Erythroblast (primary cell): ENCODE measurements at regions not wholly inside any gene's neighbourhood (a gene's known extent, or its start where the extent isn't known, plus 50 kb on each side); places are given as distances from the start of the nearest gene placed in this dataset.

Experiments
- DNase-seq, 2 experiments: peaks; one replicate each; lab custom pipeline; 2025; lab: John Stamatoyannopoulos, UW
- GATA1 ChIP-seq: IDR thresholded peaks from 2 replicates; pipeline ENCODE4 v1.6.1; 2011; ENCODE audit warnings: low read depth, mild to moderate bottlenecking, control low read depth, low read length, moderate library complexity
- POLR2A ChIP-seq: IDR thresholded peaks from 2 replicates; pipeline ENCODE4 v1.6.1; 2011; ENCODE audit warnings: mild to moderate bottlenecking, low read length

DNA sequence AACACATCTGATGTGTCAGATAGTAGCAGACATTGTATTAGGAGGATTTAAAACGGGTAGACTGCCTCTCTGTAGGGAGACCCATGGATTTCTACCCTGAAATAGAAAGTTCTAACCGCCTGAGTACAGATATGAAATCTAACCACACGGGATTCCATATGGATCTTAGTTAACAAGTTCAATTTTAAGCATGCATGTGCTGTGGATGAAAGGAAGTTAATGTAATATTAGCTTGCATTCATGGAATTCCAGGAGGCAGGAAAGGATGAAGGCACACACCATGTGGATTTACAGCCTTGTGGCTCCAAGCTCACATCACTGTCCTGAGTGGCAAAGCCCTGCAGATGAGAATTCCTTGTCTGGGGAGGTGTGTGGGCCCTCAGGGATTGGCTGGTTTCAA, 120.6 kb upstream of the IRS2 start:
- DNase-seq, result no peak
- TF ChIP-seq GATA1 (no peak), POLR2A (no peak)

DNA sequence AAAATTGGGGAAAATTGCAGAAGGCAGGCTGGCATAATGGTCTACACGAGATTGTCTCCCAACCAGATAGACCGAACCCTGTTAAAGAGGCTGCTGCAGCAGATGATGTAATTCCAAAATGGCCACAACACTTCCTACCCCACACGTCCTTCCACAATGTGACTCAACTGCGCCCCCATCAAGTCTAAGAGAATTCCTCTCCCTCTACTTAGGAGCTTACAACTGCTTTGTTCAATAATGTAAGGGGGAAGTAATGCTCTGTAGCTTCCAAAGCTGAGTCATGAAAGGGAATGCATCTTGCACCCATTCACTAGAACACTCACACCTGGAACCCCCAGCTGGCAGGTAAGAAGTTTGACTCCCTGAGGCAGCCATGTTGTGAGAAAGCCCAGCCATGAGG, 117.8 kb upstream of the IRS2 start:
- no peak for TF ChIP-seq GATA1
- no peak for TF ChIP-seq POLR2A
- DNase-seq, result peak; percentile 20 to 37

DNA sequence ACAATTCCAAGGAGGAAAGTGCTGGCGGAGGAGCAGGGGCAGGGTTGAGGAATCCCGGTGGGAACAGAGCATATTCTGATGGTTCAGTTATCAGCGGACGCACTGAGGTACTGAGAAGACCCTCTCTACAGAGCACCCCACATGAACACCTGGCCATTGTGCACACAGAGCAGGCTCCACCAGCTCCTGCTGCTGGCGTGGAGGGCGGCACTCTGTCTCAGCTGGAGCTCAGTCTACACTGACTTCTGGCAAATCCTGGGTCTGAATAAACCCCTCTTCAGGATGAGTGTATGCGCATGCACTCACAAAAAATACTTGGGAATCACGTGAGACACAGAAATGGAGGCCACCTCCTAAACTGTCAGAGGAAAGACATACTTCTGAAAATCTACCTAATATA, 114.4 kb upstream of the IRS2 start:
- DNase-seq, result no peak
- TF ChIP-seq GATA1 (no peak), POLR2A (no peak)

DNA sequence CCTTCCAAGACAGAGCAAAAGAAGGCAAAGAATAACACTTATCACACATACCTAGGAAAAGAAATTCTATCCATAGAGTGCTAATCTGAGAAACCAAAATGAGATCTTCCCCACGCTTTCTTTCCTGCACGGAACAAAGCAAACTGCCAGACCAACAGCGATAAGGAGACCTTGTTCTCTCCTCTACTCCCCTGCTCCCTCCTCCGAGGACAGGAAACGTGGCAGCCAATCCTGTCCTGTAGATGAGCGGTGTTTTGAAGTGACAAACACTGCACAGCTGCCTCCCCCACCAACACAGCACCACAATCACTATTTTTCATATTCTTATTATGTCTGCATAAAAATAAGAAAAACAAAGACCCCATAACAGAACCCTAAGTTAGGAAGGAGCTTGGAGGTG, 113.9 kb upstream of the IRS2 start:
- no peak for TF ChIP-seq POLR2A
- no peak for TF ChIP-seq GATA1
- no peak for DNase-seq

DNA sequence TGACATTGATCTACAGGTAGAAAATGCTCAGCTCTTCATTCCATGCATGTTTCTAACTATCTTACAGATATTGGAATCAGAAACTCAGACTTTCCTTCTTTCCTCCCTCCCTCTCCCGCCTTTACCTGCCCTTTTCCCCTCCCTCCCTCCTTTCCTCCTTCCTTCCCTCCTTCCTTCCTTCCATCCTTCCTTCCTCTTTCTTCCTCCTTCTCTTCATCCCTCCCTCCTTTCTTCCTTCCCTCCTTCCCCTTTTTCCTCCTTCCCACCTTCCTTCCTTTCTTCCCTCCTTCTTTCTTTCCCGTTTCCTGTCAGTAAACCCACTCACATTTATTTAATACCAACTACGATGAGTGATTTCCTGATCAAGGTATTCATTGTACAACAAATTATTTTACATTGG, 113.4 kb upstream of the IRS2 start:
- no peak for TF ChIP-seq POLR2A
- TF ChIP-seq GATA1, result no peak
- no peak for DNase-seq

DNA sequence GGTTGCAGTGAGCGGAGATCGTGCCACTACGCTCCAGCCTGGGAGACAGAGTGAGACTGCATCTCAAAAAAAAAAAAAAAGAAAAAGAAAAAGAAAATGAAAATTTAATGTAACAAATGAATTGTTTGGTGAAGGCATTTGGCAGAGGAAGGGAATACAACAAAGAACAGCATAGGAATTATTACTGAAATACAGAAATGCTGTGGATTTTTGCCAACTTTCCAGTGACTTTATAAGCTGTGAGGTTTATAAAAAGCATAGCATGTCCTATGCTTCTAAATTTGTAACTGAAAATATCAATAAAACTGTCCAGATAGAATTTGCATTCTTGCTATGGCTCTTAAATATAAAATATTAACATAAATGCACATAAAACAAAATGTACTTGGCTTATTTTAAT, 112.9 kb upstream of the IRS2 start:
- TF ChIP-seq POLR2A (no peak), GATA1 (no peak)
- DNase-seq, result no peak

DNA sequence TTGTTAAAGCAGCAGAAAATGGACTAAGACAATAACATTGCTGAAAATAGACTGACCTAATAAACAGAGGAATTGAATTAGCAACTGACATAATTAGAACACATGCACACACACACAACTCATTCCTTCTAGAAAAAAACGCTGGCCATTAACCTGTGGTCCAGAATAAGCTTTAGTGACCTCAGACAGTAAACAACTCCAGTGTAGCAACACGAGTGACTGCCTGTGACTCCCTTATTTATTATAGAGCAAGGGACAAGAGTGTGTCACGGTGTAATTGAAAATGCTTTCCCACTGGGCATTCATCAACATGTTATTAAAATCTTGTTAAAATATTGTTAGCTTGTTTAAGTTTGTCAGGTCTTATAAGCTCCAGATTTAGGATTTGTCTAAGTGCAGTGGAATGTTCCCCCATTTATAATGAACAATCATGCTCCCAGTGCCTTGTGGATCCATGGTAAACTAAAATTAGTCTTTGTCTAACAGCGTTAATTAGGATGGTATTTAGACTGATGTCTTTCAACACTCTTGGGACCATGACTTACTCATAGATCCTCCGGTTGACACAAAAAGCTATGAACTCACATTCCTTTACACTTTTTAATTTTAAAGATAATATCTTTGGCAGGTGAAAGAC, 111.7 kb upstream of the IRS2 start:
- no peak for DNase-seq
- TF ChIP-seq GATA1 (no peak), POLR2A (no peak)

DNA sequence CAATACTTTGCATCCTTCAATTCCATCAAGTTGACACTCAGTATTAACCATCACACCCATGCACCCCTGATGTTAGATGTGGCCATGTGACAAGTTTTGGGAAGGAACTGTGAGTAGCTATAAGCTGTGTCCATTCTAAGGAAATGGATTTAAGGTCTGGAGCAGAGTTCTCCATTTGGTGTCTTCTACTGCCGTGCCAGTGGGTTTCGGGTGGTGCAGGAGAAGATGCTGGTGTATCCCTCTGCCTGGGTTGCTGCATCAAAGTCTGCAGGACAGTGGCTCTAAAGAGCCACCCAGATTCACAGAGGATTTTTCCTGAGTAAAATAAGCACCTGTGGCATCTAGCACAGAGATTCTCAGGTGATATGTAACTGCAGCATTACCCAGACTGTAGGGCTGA, 105.7 kb upstream of the IRS2 start:
- DNase-seq, result no peak
- TF ChIP-seq GATA1 (no peak), POLR2A (no peak)

DNA sequence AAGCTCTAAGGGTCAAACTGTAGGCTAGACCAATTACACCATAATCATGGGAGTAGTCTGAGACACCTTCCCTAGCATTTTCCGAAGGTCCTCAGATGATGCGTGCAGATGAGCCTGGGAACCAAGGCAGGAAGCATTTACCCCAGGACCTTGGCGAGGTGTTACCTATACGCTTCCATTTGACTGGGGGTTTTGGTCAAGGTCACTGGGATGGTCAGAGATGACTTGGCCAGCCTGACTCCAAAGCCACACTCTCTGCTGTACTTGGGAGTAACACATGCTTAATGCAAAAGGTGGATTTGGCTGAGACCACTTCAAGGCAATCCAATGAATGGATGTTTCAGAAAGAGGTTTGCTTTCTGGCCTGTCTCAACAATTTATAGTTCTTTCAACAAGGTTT, 98.9 kb upstream of the IRS2 start:
- no peak for TF ChIP-seq GATA1
- DNase-seq, result no peak

DNA sequence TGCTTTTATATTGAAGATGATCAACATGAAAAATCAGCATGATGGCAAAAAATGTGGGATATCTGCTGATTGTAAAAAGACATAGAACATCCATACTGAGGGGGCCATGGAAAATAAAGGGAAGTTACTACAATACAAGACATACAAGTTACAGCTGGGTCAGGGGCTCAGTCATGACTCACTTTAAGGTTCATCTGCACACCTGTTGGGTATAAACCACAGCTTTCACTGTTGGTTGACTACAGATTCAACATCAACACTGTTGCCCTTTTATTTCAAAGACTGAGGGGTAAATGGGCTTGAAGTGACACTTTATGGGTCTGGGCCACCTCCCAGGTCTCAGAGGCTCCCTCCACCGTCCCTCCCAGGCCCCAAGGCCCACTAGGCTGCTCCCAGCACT, 98.1 kb upstream of the IRS2 start:
- TF ChIP-seq POLR2A (no peak), GATA1 (no peak)
- DNase-seq, result no peak

DNA sequence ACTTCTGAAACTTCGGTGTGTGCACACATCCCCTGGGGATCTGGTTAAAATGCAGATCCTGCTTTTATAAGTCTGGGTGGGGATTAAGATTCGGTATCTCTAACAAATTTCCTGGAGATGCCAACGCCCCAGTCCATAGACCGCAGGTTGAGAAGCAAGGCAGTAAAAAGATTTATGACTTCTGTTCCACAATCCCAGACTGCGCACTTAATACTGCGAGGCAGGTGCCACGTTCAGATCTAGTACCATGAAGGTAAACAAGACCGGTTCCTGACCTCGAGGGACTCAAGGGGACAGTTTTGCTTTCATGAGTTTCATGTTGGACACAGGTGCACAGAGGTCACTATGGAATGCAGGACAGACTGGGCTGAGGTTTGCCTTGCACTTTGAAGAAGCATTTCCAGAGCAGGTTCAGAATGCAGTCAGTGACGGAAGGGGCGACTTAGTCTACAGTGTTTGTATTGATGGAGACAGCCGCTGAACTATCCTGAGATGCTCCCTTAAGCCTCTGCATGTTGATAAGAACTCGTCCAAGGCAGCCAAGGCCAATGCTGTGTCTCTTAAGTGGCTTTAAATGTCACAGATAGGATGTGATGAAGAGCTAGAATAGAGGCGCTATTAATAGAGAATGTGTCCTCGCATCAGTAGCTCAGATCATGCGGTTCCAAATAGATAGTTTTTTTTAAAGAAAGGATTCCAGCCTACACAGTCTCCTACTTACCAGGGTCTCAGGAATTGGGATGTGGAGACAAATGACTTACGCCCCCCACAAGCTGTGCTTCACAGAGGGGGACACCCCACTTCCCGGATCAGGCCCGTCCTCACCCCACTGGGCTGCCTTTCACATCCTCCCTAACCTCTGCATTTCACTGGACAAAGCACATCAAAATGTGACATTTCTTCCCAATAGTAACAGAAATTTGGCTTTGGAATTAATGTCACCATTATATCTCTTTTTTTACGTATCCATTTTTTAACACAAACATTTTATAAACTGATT, 97.1 kb upstream of the IRS2 start:
- DNase-seq, result no peak
- no peak for TF ChIP-seq GATA1
- TF ChIP-seq POLR2A, result no peak

DNA sequence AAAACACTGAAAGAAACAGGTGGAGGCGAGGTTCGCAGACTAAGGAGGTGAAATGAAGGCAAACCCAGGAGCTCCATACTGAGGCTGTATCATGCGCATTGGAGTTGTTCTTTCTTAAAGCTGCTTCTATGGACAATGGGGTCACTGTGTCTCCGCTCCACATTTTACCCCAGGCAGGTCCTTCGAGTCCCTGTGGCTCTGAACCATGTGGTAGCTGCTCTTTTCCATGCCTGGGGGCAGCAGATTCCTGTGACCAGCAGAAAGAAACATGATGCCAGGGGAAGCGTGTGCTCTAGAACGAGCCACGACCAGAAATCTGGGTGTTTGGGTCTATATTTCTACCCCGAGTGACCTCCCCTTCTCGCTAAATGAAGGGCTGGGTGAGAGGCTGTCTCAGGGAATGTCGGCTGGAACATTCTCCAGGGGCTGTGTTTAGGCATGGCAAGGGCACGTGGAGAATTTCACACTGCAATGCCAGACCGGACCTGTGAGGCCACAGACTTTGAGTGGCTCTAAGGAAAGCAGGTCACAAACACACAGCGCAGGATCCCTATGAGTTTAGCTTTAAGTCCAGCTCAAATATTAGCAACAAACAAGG, 95.7 kb upstream of the IRS2 start:
- DNase-seq, result no peak
- TF ChIP-seq POLR2A (no peak), GATA1 (no peak)

DNA sequence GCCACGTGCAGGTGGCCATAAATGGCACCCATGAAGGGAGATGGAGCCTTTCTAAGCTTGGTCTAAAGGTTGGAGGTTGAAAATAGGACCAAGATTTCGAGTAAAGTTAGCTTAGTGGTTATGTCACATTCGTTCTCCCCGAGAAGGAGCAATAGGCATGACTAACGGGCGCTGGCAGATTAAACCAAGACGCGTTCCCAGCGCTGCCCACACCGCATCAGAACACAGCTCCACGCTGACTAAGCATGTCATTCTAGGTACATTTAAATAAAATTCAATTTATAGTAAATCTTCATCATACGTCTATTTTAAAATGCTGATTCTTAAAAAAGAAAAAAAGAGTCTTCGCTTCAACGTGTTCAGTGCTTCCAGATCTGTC, 95.0 kb upstream of the IRS2 start:
- DNase-seq, result no peak
- TF ChIP-seq GATA1 (no peak), POLR2A (no peak)
